Limb (tissue), 2 donors: ENCODE measurements at regions not wholly inside any gene's neighbourhood (a gene's known extent, or its start where the extent isn't known, plus 50 kb on each side); places are given as distances from the start of the nearest gene placed in this dataset.
"Not testable (repeated sequence)": the region's sequence is repeated elsewhere in the genome, so short reads cannot be mapped to it uniquely, and the experiment has no call there.

Experiments
- DNase-seq, 2 donors: peaks; one replicate each; pipeline ENCODE4 v3.0.0-alpha.2; 2016; ENCODE audit errors: extremely low spot score in 2 of 2

DNA sequence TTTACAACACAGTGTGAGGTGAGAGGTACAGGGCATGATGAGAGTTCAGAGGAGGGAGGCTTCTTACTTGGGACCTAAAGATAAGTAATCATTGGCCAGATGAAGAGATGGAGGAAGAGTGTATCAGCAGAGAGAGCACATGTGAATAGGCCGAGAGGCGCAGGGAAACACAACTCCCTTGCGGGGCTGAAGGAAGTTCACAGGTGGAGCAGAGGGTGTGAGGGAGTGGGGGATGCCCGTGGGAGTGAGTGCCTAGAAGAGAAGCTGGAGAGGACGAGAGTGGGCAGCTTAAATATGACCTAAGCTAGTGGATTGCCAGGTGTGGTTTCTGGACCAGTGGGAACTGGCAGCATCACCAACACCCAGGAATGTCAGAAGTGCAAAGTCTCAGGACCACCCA, 98.2 kb upstream of the TBC1D5 start:
- DNase-seq = no peak

DNA sequence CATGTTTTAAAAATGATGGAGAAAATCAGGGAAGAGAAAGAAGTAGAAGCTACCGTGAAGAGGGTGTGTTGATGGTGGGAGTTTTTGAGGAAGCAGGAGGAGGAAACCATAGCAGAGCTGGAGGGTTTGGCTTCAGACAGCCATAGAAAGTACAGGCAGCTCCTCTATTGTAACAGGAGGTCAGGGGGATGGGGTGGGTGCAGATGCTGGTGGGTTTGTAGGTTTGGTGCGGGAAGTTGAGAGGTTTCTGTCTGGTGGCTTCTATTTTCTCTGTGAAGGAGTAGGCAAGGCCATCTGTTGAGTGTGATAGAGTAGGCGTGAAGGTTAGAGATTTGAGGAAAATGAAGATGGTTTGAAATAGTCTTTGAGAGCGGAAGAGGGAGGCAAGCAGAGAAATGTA, 97.7 kb upstream of the TBC1D5 start:
- no peak for DNase-seq

- DNase-seq = no peak
These were observed 94.5 kb upstream of the TBC1D5 start for GRCh38 chr3:17836919-17837318.

DNA sequence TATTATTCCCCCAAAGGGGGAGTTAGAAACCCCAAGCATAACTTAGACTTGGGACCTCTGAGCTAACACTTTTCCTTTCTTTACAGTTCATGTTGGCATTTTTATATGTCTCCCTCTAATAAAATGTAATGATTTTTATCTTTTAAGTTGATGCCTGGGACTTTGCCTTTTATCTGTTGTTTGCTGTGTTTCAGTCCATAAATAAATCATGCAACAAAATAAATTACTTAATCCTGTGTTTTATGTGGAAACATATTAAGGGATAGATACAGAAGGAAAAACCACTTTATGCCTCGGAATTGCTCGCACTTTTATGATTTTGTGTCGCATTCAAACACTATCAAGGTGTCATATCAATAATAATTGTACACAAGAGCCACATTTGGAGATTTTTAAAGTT, 93.7 kb upstream of the TBC1D5 start:
- DNase-seq = no peak

DNA sequence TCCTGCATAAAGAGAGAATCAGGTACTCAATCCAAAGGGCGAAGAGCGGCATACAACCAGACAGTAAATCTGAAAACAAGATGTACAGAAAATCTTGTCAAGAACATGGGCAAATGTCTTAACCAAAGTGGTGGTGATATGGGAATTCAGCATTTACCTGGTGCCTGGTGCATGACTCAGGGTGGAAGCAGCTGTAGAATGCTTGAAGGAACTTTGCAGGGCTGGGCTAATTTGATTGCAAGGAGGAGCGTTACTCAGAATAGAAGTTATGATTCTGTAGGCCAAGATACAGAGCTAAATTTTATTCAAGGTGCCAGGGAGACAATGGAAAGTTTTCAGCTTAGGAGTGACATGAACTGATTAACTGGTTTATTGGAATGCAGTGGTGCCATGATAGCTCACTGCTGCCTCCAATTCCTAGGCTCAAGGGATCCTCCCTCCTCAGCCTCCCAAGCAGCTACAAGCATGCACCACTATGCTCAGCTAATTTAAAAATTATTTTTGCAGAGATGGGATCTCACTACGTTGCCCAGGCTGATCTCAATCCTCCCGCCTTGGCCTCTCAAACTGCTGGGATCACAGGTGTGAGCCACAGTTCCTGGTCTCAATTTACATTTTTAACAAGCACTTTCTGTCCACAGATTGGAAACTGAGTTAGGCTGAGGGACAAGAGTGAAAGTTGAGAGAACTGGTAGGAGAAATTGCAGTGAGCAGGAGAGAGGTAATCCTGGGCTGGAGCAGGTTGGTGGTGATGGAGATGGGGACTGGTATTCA, 91.5 kb upstream of the TBC1D5 start:
- no peak for DNase-seq

DNA sequence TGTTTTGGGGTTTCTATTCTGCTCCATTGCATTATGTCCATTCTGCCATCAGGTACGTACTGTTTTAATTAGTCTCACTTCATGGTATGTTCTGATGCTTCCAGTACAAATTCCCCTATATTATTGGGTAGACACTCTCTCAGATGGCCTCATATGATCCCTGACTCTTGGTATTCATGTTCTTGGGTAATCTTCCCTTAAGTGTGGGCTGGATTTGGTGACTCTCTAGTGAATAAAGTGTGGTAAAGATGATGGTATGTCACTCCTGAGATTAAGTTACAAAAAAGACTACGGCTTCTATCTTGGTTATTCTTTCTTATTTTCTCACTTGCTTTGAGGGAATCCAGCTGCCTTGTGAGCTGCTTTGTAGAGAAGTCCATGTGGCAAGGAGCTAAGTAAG, 89.6 kb upstream of the TBC1D5 start:
- DNase-seq = no peak

- DNase-seq = no peak
These were observed 88.9 kb upstream of the TBC1D5 start for GRCh38 chr3:17831366-17831765.

DNA sequence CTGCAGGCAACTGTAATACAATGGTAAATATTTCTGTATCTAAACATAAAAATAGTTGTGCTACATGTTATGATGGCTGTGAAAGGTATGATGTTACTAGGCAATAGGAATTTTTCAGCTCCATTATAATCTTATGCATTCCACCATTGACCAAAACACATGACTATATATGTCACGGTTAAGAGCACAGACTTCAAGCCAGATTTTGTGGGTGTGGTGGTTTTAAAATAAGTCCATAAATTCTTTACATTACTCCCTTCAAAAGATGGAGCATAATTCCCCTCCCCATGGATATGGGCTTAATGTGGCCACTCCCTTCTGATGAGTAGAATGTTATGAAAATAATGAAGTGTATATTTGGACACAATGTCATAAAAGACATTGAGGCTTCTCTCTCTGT, 88.4 kb upstream of the TBC1D5 start:
- DNase-seq = peak in 1 of 2 donors; percentile 26

GRCh38 chr3:17828388-17828787, 86.0 kb upstream of the TBC1D5 start:
- no peak for DNase-seq

DNA sequence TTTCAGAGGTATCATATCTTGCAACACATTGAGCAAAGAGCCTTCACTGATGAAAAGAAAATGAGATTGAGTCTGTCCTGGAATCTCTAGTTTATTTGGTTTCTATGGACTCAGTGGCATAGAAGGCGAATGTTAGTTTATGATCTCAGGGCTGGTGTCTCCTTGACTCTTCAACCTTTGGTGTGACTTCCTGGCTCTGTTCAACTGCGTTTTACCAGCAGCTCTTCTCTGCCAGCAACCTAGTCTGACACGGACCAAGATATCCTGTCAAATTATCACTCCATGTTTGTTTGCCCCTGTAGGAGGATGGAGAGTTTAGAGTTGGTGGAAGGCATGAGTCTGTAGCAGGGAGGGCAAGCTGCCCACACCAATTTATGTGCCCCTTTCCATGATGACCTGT, 82.9 kb upstream of the TBC1D5 start:
- no peak for DNase-seq

- DNase-seq = no peak
These were observed 81.4 kb upstream of the TBC1D5 start for GRCh38 chr3:17823816-17824215.

DNA sequence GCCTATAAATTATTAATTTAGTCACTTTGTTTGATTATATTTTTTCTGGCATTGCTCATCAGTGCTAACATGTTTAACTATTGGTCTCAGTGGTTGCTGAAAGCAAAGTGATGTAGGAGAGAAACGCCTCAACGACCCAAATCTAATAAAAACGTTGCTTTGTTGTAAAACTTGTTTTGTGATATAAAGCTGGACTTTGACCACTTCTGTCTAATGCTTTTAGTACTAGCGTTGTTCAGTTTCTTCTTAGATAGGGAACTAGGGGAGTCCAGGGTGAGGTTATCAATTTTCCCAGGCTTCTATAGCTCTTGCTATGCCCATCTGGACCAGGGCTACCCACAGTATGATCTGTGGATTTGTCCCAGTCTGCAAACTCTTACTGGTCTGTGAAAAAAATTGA, 80.6 kb upstream of the TBC1D5 start:
- no peak for DNase-seq

- DNase-seq = no peak
These were observed 78.3 kb upstream of the TBC1D5 start for GRCh38 chr3:17820704-17821103.

- no peak for DNase-seq
These were observed 77.8 kb upstream of the TBC1D5 start for GRCh38 chr3:17820275-17820674.

DNA sequence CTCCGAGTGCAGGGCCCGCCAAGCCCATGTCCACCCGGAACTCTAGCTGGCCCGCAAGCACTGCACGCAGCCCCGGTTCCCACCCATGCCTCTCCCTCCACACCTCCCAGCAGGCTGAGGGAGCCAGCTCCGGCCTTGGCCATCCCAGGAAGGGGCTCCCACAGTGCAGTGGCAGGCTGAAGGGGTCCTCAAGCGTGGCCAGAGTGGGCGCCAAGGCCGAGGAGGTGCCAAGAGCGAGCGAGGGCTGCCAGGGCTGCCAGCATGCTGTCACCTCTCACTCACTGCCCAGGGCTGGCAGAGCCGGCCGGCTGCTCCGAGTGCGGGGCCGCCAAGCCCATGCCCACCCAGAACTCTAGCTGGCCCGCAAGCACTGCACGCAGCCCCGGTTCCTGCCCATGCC, 75.5 kb upstream of the TBC1D5 start:
- not testable (repeated sequence) for DNase-seq

DNA sequence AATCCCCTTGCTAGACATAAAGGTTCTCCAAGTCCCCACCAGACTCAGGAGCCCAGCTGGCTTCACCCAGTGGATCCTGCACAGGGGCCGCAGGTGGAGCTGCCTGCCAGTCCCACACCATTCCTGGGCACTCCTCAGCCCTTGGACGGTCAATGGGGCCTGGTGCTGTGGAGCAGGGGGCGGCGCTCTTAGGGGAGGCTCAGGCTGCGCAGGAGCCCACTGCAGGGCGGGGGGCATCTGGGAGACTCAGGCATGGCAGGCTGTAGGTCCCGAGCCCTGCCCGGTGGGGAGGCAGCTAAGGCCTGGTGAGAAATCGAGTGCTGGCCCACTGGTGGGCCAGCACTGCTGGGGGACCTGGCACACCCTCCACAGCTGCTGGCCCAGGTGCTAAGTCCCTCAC, 75.1 kb upstream of the TBC1D5 start:
- no peak for DNase-seq

DNA sequence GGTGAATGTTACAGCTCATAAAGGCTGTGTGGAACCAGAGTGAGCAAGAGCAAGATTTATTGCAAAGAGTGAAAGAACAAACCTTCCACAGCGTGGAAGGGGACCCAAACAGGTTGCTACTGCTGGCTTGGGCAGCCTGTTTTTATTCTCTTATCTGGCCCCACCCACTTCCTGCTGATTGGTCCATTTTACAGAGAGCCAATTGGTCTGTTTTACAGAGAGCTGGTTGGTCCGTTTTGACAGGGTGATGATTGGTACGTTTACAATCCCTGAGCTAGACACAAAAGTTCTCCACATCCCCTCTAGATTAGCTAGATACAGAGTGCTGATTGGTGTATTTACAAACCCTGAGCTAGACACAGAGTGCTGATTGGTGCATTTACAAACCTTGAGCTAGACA, 74.4 kb upstream of the TBC1D5 start:
- not testable (repeated sequence) for DNase-seq

- DNase-seq = not testable (repeated sequence)
These were observed 69.9 kb upstream of the TBC1D5 start for GRCh38 chr3:17812328-17812727.

DNA sequence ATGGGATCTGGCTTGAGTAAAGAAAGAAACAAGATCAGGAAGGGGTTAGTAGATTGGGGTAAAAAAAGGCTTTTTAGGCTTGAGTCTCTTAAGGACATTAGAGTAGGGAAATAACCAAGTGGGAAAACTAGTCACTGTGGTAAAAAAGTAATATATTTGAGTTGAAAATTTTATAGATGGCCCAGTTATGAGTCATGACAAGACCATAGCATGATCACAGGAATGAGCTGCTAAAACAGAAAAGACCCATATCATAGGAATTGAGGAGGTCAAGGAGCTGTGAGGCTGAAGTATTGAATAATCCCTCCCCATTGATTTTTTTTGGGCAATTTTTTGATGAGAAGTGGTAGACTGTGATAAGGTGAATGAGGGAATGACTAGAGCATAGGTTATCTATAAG, 69.2 kb upstream of the TBC1D5 start:
- DNase-seq = no peak

- no peak for DNase-seq
These were observed 68.3 kb upstream of the TBC1D5 start for GRCh38 chr3:17810759-17811158.

DNA sequence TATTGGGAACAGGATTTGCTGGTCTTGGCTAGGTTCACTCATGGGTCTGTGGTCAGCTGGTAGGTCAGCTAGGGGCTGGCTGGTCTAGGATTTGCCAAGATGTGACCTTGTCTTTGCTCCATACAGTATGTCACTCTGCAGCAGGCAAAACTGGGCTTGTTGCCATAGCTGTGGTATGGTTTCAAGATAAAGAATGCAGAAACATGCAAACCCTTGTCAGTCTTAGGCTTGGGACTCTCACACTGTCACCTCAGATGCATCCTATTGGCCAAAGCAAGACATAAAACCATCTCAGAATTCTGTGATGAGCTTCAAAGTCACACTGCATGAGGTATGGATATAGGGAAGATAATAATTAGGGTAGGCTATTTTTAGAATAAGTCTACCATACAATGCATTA, 66.6 kb upstream of the TBC1D5 start:
- DNase-seq = no peak

GRCh38 chr3:17806876-17807275, 64.4 kb upstream of the TBC1D5 start:
- DNase-seq = no peak

- DNase-seq = no peak
These were observed 63.8 kb upstream of the TBC1D5 start for GRCh38 chr3:17806201-17806600.

DNA sequence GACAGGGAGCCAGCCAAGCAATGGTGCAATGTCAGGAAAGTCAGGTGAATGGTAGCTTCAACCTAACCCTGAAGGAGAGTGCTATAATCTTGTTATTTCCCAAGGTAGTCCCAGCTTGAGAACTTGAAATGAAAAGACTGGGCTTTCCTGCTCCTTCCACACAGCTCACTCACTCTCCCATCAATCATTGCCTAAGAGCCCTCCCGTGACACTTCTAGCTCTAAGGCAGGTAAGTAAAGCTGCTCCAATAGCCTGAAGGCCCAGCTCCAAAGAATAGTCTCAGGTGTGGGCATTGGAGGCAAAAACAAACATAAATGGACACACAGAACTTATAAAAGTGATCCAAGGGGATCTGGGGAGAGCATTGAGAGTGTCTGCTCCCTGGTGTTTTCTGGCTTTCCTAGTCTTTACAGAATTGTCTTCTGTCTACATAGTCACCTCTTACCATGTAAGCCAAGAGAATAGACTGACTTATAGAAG, 63.1 kb upstream of the TBC1D5 start:
- DNase-seq = no peak
